ENCODE measurements at regions not wholly inside any gene's neighbourhood (a gene's known extent, or its start where the extent isn't known, plus 50 kb on each side); places are given as distances from the start of the nearest gene placed in this dataset.

- Mint-ChIP-seq H3K36me3 (ENCODE audit: insufficient read depth) (no peaks in the 10 kb centered on the region), H3K4me1 (ENCODE audit: low read depth) (peaks cover 9% of the 10 kb centered on the region), H3K9me3 (ENCODE audit: low read depth) (no peaks in the 10 kb centered on the region), H3K27ac (no peak overlapping the region), H3K4me3 (ENCODE audit: low read depth) (no peak overlapping the region), H3K27me3 (peaks cover 28% of the 10 kb centered on the region)
- TF ChIP-seq, protein P1, sequence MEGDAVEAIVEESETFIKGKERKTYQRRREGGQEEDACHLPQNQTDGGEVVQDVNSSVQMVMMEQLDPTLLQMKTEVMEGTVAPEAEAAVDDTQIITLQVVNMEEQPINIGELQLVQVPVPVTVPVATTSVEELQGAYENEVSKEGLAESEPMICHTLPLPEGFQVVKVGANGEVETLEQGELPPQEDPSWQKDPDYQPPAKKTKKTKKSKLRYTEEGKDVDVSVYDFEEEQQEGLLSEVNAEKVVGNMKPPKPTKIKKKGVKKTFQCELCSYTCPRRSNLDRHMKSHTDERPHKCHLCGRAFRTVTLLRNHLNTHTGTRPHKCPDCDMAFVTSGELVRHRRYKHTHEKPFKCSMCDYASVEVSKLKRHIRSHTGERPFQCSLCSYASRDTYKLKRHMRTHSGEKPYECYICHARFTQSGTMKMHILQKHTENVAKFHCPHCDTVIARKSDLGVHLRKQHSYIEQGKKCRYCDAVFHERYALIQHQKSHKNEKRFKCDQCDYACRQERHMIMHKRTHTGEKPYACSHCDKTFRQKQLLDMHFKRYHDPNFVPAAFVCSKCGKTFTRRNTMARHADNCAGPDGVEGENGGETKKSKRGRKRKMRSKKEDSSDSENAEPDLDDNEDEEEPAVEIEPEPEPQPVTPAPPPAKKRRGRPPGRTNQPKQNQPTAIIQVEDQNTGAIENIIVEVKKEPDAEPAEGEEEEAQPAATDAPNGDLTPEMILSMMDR (IDR thresholded peaks at IDR 0.05; ENCODE audit: unreplicated experiment): no peak
- DNase-seq (ENCODE audit: low spot score, unreplicated experiment): no peak
These were observed 337.1 kb downstream of the IL20RB start for GRCh38 chr3:137294839-137295238.

GRCh38 chr3:137295336-137295735 lies 337.6 kb downstream of the IL20RB start:
- Mint-ChIP-seq H3K4me1 (ENCODE audit: low read depth) (peaks cover 9% of the 10 kb centered on the region), H3K27me3 (peaks cover 27% of the 10 kb centered on the region), H3K9me3 (ENCODE audit: low read depth) (no peaks in the 10 kb centered on the region), H3K27ac (peak overlapping the region; percentile 36), H3K36me3 (ENCODE audit: insufficient read depth) (no peaks in the 10 kb centered on the region), H3K4me3 (ENCODE audit: low read depth) (no peak overlapping the region)
- TF ChIP-seq, protein P1 (IDR thresholded peaks at IDR 0.05; ENCODE audit: unreplicated experiment): no peak
- no peak for DNase-seq (ENCODE audit: low spot score, unreplicated experiment)

DNA sequence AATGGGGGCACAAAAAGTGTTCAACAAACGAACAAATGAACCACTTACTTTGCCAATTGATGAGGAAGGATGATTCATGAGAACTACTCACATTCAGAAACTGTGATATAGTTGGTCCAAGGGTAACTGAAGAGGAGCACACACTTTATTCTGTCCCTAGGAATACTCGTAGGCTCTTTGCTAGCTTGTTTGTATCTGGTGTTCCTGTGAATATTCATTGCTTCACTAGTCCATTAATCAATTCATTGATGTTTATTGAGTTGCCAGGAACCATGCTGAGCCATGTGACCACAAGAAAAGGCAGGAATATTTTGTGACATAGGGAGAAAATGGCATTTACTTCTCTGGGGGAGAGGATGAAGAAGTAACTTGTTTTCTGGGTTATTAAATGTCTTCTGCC lies 338.3 kb downstream of the IL20RB start:
- no peaks in the 10 kb centered on the region for H3K9me3 Mint-ChIP-seq (ENCODE audit: low read depth)
- peaks cover 22% of the 10 kb centered on the region for H3K27me3 Mint-ChIP-seq
- H3K36me3 Mint-ChIP-seq (ENCODE audit: insufficient read depth): no peaks in the 10 kb centered on the region

GRCh38 chr3:137297770-137298169 lies 340.0 kb downstream of the IL20RB start:
- peaks cover 25% of the 10 kb centered on the region for H3K27me3 Mint-ChIP-seq
- no peaks in the 10 kb centered on the region for H3K36me3 Mint-ChIP-seq (ENCODE audit: insufficient read depth)
- no peak overlapping the region for H3K4me3 Mint-ChIP-seq (ENCODE audit: low read depth)
- H3K9me3 Mint-ChIP-seq (ENCODE audit: low read depth): no peaks in the 10 kb centered on the region
- no peak for DNase-seq (ENCODE audit: low spot score, unreplicated experiment)
- H3K4me1 Mint-ChIP-seq (ENCODE audit: low read depth): peaks cover 7% of the 10 kb centered on the region
- H3K27ac Mint-ChIP-seq: no peak overlapping the region
- TF ChIP-seq, protein P1 (IDR thresholded peaks at IDR 0.05; ENCODE audit: unreplicated experiment): no peak

More for the DNA sequence above, 338.3 kb downstream of the IL20RB start:
- TF ChIP-seq, protein P1 (IDR thresholded peaks at IDR 0.05; ENCODE audit: unreplicated experiment): no peak
- no peak for DNase-seq (ENCODE audit: low spot score, unreplicated experiment)
- Mint-ChIP-seq H3K27ac (no peak overlapping the region), H3K4me3 (ENCODE audit: low read depth) (no peak overlapping the region), H3K4me1 (ENCODE audit: low read depth) (peaks cover 9% of the 10 kb centered on the region)

DNA sequence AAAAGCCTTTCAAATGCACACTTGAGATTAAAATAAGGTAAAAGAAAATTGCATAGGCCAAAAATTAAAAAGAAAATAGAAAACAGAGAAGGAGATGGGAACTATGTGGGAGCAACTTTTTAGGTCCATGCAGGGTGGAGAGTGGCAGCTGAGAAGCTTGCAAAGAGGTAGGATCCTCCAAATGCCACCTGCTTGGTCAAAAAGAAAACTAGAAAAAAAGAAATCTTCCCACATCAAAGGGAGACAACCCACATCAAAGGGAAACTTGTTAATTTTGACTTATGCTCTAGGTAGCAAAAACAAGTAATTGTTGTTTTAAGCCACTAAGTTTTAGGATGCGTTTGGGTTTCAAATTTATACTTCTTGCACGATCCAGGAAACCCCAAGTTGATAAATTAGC lies 342.9 kb downstream of the IL20RB start:
- no peak overlapping the region for H3K27ac Mint-ChIP-seq
- H3K9me3 Mint-ChIP-seq (ENCODE audit: low read depth): no peaks in the 10 kb centered on the region
- H3K36me3 Mint-ChIP-seq (ENCODE audit: insufficient read depth): no peaks in the 10 kb centered on the region
- DNase-seq (ENCODE audit: low spot score, unreplicated experiment): no peak
- no peaks in the 10 kb centered on the region for H3K4me1 Mint-ChIP-seq (ENCODE audit: low read depth)
- TF ChIP-seq, protein P1 (IDR thresholded peaks at IDR 0.05; ENCODE audit: unreplicated experiment): no peak
- H3K27me3 Mint-ChIP-seq: peaks cover 19% of the 10 kb centered on the region
- H3K4me3 Mint-ChIP-seq (ENCODE audit: low read depth): no peak overlapping the region
